Anterior cingulate cortex (tissue), 58 donors: ENCODE measurements at regions not wholly inside any gene's neighbourhood (a gene's known extent, or its start where the extent isn't known, plus 50 kb on each side); places are given as distances from the start of the nearest gene placed in this dataset.

Source experiments
- DNase-seq, 58 donors: peaks; one replicate each; lab custom pipeline; 2025; lab: John Stamatoyannopoulos, UW

DNA sequence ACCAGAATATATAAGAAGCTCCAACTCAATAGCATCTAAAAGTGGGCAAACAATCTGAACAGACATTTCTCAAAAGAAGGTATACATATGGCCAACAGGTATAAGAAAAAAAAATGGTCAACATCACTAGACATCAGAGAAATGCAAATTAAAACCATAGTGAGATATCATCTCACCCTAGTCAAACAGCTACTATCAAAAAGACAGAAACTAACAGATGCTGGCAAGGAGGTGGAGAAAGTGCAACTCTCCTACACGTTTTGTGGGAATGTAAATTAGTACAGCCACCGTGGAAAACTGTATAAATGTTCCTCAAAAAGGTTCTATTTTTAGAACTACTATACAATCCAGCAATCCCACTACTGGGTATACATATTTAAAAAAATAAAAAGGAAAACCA lies 199.9 kb upstream of the SMC2 start:
- DNase-seq, result no peak

- DNase-seq, result no peak
These were observed 195.6 kb upstream of the SMC2 start for GRCh38 chr9:103898550-103898949.

DNA sequence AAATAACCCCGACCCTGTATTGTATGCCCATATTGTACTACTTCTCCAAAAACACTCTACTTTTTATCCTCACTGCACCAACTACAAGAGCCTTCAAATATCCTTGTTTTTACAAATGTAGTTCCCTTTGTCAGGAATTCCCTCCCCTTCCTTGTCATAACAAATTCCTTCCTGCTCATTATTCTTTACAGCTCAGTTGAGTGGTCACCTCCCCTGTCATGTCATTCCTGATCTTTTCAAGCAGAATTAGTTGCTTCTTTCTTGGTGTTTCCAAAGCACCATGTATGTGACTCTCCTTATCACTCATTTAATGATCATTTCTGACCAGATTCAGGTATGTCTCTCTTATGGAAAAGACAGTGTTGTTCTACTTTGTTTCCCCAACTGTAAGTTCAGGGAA lies 194.2 kb upstream of the SMC2 start:
- no peak for DNase-seq

- DNase-seq, result no peak
These were observed 193.6 kb upstream of the SMC2 start for GRCh38 chr9:103900466-103900865.

DNA sequence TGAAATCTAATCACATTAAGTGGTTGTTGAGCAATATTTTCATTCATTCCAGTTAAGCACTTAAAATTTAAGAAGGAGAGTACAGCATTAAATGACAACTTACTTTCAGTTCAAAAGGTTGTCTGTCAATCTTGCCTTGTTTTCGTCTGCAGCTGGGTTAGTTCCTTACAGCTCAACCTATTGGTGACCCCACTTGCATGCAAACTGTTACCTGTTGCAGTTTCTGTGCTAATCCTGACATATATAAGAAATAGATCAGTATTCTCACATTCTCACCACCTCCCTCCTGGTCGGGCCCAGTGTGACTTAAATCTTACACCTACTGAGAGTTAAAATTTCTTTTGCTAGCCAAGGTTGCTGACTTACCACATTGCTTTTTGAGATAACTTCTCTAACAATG lies 191.8 kb upstream of the SMC2 start:
- no peak for DNase-seq

DNA sequence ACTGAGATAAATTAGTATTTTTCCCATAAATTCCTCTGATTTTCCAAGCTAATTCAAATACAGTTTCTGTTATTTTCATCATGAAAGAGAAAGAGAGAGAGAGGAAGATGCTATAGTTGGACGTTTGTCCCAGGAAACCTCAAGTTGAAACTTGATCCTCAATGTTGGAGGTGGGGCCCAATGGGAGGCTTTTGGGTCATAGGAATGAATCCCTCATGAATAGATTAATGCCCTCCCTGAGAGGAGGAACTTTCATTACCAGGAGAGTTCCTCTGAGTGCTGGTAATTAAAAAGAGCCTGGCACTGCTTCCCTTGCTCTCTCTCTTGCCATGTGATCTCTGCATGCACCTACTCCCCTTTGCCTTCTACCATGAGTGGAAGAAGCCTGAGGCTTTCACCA lies 189.9 kb upstream of the SMC2 start:
- no peak for DNase-seq

GRCh38 chr9:103913899-103914298 lies 180.2 kb upstream of the SMC2 start:
- DNase-seq, result no peak

DNA sequence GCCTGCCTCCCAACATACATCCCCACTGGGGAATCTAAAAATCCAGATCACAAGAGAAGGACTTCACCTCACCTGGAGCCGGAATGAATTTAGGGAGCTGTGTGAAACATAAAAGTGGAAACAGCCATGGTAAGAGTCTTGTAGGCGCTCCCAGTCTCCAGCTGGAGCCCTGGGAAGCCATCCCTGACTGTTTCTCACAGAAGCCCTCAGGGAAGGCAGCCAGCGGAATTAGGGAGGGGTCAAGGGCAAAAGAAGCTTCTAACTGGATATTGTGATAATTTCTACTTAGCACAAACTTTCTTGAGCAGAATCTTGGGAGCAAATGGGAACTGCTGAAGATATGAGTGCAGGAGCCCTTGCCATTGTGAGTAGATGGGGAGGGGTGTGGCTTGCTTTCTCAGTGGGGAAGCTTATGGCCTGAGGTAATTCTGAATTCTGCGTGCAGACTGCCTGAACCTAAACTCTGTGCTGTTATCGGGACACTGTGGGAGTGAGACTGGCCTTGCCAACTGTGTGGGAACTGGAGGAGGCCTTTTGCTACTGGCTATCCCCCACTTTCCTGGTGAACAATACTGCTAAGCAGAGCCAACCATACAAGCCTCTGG lies 174.4 kb upstream of the SMC2 start:
- DNase-seq, result no peak

- DNase-seq, result no peak
These were observed 165.7 kb upstream of the SMC2 start for GRCh38 chr9:103928442-103928841.

DNA sequence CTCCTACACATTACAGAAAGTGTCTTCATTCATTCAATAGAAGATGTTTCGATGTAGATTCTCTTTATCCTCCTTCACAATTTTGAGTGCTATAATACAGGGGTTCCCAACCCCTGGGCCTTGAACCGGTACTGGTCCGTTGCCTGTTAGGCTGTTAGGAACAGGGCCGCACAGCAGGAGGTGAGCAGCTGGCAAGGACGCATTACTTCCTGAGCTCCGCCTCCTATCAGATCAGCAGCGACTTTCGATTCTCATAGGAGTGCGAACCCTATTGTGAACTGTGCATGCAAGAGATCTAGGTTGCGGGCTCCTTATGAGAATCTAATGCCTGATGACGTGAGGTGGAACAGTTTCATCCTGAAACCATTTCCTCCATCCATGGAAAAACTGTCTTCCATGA lies 153.0 kb upstream of the SMC2 start:
- no peak for DNase-seq

DNA sequence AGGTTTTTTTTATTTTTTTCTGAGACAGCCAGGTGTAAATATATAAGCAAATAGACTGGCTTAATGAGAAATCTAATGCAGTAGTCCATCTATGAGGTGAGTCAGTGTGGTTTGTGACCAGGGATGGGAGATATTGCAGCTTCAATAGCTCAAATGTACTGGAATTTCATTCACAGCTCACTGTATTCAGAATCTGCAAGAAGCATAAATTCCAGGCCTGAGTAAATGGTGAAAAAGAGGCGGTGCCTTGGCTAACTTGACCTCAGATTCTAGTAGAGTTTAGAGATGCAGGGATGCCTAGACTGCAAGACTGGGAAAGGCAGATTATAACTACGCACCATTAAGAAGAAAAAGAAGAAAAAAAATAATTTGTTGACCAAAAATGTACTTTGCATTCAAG lies 151.9 kb upstream of the SMC2 start:
- no peak for DNase-seq

- DNase-seq, result no peak
These were observed 151.5 kb upstream of the SMC2 start for GRCh38 chr9:103942651-103943050.

- DNase-seq, result no peak
These were observed 145.0 kb upstream of the SMC2 start for GRCh38 chr9:103949096-103949495.

GRCh38 chr9:103977163-103977562 lies 116.9 kb upstream of the SMC2 start:
- DNase-seq, result no peak

- no peak for DNase-seq
These were observed 115.7 kb upstream of the SMC2 start for GRCh38 chr9:103978396-103978795.

GRCh38 chr9:103981912-103982311 lies 112.2 kb upstream of the SMC2 start:
- DNase-seq, result no peak

- no peak for DNase-seq
These were observed 109.0 kb upstream of the SMC2 start for GRCh38 chr9:103985077-103985476.

DNA sequence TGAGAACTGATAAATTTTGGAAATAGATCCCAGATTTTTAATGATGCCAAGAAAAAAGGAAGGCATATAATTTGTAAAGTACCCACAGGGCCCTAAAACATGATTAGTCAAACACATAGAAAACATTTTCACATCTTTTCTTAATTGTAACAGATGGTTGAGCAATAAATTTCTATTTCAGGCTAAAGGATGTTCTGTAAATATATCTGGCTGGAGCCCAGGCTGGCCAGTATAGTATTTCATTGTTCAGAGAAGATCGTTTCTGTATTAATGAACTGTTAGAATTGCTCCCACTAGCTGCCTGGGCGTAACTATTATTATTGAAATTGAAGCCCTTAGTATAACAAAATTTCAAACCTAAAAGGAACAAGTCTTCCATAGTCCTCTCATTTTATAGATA lies 105.3 kb upstream of the SMC2 start:
- DNase-seq, result no peak

DNA sequence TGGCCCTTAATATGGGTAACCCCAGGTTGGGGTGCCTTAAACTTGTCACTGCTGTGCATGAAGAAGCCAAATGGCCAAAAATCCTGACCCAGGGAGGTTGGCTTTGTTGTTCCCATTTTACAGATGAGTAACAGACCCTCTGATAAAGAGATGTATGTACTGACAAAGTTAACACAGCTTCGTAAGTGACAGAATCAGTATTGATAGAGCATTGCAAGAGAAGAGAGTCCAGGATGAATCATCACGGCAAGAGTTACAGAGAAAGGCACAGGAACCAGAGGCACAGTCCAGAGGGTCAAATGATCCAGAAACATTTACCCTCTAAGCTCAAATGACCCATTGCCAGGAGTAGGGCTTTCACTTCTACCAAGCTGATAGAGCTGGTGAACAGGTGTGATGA lies 103.8 kb upstream of the SMC2 start:
- no peak for DNase-seq

DNA sequence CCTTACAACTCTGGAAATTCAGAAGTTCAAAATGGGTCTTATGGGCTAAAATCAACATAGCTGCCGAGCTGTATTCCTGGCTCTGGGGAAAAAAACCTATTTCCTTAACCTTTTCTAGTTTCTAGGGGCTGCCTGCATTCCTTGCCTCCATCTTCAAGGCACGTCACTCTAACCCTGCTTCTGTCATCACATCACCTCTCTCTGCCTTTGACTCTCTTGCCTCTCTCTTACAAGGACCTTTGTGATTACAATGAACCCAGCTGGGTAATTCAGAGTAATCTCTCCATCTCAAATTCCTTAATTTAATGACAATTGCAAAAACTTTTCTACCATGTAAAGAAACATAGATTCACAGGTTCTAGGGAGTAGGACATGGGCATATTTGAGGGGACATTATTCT lies 103.1 kb upstream of the SMC2 start:
- DNase-seq, result no peak

DNA sequence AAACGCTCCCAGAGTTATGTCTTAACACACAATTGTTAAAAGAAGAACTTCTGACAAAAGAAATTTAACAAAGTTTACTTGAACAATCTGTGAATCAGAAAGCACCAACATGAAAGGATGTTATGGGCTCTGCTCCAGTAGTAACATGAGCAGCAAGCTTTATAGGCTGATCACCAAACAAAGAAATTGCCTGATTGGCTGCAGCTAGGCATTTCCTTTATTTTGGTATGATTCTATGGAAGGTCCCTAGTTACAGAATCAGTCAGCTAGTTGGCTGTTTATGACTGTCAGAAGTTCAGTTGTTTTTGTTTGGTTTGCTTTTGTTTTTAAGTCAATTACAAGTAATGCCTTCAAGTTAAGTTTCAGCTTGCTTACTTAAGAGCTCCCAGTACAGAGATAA lies 102.4 kb upstream of the SMC2 start:
- no peak for DNase-seq

- DNase-seq, result no peak
These were observed 101.0 kb upstream of the SMC2 start for GRCh38 chr9:103992938-103993579.

- DNase-seq, result no peak
These were observed 96.2 kb upstream of the SMC2 start for GRCh38 chr9:103997856-103998370.
